HepG2 (cell line): ENCODE measurements at regions not wholly inside any gene's neighbourhood (a gene's known extent, or its start where the extent isn't known, plus 50 kb on each side); places are given as distances from the start of the nearest gene placed in this dataset.

Source experiments
- ATAC-seq: fragments of 200-7000 bp; cut with Tn5 transposase; 3 replicates; pipeline ENCODE4 v1.9.1; 2020; ENCODE audit warnings: mild to moderate bottlenecking, moderate library complexity
- BruUV-seq: library from RNA; stranded (reverse); fragments of 400-500 nt; replicated peaks from 2 replicates; lab custom pipeline; 2021; lab: Mats Ljungman, UMichigan
- CTCF ChIA-PET: fragments of 300-600 bp; formaldehyde crosslinking; extraction: SDS; loops from one replicate; lab custom pipeline; 2021; ENCODE audit warnings: low total read pairs, inconsistent platforms, low intra/inter-chr PET ratio; lab: Yijun Ruan, JAX
- POLR2A ChIA-PET: fragments of 350-600 bp; sonication (Branson Sonifier 250); formaldehyde crosslinking; loops from one replicate; lab custom pipeline; 2020; ENCODE audit warnings: antibody characterized with exemption, inconsistent platforms; lab: Yijun Ruan, JAX
- DNase-seq: peaks from one replicate; pipeline ENCODE4 v3.0.0-alpha.2; 2015; ENCODE audit warnings: low spot score
- FAIRE-seq: peaks from 3 replicates; lab custom pipeline; 2011; peaks lifted over from hg19 to GRCh38; lab: Jason Lieb, UNC
- H2AFZ ChIP-seq: one replicate; pipeline ENCODE4 v1.6.1; 2011; ENCODE audit warnings: low read length, inconsistent platforms
- H3K27ac ChIP-seq: fragments of 300-600 bp; 3 replicates; pipeline ENCODE4 v1.8.0; 2011; ENCODE audit warnings: mixed run types, mild to moderate bottlenecking, mixed read lengths, low read length, inconsistent platforms; ENCODE audit not compliant: insufficient read depth; ENCODE audit errors: extremely low read length
- H3K27me3 ChIP-seq, 2 experiments: fragments of 200-600 bp in 1 of 2; 2 replicates in 1 of 2; 3 replicates in 1 of 2; pipeline versions ENCODE4 v1.6.0 to v1.8.0; 2011; ENCODE audit warnings: low read length in 2 of 2, mild to moderate bottlenecking in 2 of 2, moderate library complexity in 2 of 2, inconsistent platforms in 1 of 2; ENCODE audit not compliant: insufficient read depth in 2 of 2, control insufficient read depth in 1 of 2
- H3K36me3 ChIP-seq, 2 experiments: fragments of 200-600 bp in 1 of 2; replicated peaks in 1 of 2; 2 replicates in 1 of 2; 3 replicates in 1 of 2; pipeline versions ENCODE4 v1.5.1 to v1.8.0; 2011; ENCODE audit warnings: low read length in 2 of 2, inconsistent platforms in 1 of 2; ENCODE audit not compliant: insufficient read depth in 2 of 2, control insufficient read depth in 1 of 2
- H3K4me1 ChIP-seq: 2 replicates; pipeline ENCODE4 v1.5.1; 2012; ENCODE audit warnings: low read length, inconsistent platforms; ENCODE audit not compliant: insufficient read depth
- H3K4me2 ChIP-seq: 2 replicates; pipeline ENCODE4 v1.6.0; 2011; ENCODE audit warnings: low read depth, low read length, inconsistent platforms
- H3K4me3 ChIP-seq, 3 experiments: fragments of 200-600 bp in 1 of 3; sonication (generic), shearing (Covaris generic) in 1 of 3; replicated peaks in 1 of 3; 2 replicates each; pipeline ENCODE4 v1.5.1; 2011 to 2016; ENCODE audit warnings: low read length in 3 of 3, inconsistent platforms in 2 of 3, low read depth in 2 of 3, mild to moderate bottlenecking in 2 of 3, control low read depth in 1 of 3, mixed read lengths in 1 of 3; ENCODE audit not compliant: insufficient read depth in 1 of 3
- H3K79me2 ChIP-seq: one replicate; pipeline ENCODE4 v1.6.1; 2011; ENCODE audit warnings: low read length, inconsistent platforms; ENCODE audit not compliant: insufficient read depth
- H3K9ac ChIP-seq: 2 replicates; pipeline ENCODE4 v1.6.0; 2011; ENCODE audit warnings: mild to moderate bottlenecking, low read depth, low read length, inconsistent platforms; ENCODE audit not compliant: insufficient read depth
- H3K9me3 ChIP-seq: 2 replicates; pipeline ENCODE4 v1.5.1; 2012; ENCODE audit warnings: mild to moderate bottlenecking, low read length
- H4K20me1 ChIP-seq: 2 replicates; pipeline ENCODE4 v1.6.0; 2011; ENCODE audit warnings: inconsistent platforms, mild to moderate bottlenecking, low read length, moderate library complexity; ENCODE audit not compliant: insufficient read depth
- HNF4A ChIP-seq: sonication (generic); formaldehyde crosslinking; IDR thresholded peaks from 2 replicates; pipeline ENCODE4 v1.4.0; 2020; ENCODE audit warnings: missing genetic modification reagents
- MTA3 ChIP-seq: sonication (generic); formaldehyde crosslinking; IDR thresholded peaks from 2 replicates; pipeline ENCODE4 v1.4.0; 2020; ENCODE audit warnings: missing genetic modification reagents
- PCBP1 ChIP-seq: fragments of 200-400 bp; formaldehyde crosslinking; IDR thresholded peaks from 2 replicates; pipeline ENCODE4 v1.6.1; 2017; ENCODE audit warnings: mild to moderate bottlenecking, low read depth, low read length, borderline replicate concordance
- ZNF891 ChIP-seq: sonication (generic); formaldehyde crosslinking; IDR thresholded peaks from 2 replicates; pipeline ENCODE4 v1.5.0; 2020; ENCODE audit warnings: mild to moderate bottlenecking, missing genetic modification reagents
- ZSCAN12 ChIP-seq: sonication (generic); formaldehyde crosslinking; IDR thresholded peaks from 2 replicates; pipeline ENCODE4 v1.9.0; 2021; ENCODE audit warnings: mild to moderate bottlenecking, missing genetic modification reagents
- WGBS: methylation state at CpG from one replicate; pipeline ENCODE4 v1.1.6; 2017; ENCODE audit warnings: low lambda C conversion rate; 5-methylcytosine and 5-hydroxymethylcytosine counted together
- in situ Hi-C: cut with HindIII; loops from 2 replicates; pipeline ENCODE4 v1.10.0; 2017; ENCODE audit warnings: low pct_unique_long_range_greater_than_20kb; ENCODE audit not compliant: extremely low pct_ligation_motif_present
- intact Hi-C: fragments of 100-400 bp; cut with micrococcal nuclease; formaldehyde crosslinking; loops from one replicate; pipeline ENCODE4 v1.10.0; 2022; ENCODE audit not compliant: unreplicated experiment
- TF ChIP-seq, protein P1 (sequence below): sonication (generic); formaldehyde crosslinking; IDR thresholded peaks from 2 replicates; pipeline ENCODE4 v1.4.0; 2020; ENCODE audit warnings: missing genetic modification reagents

- Histone ChIP-seq H3K9ac (no peak overlapping the region), H3K4me2 (no peak overlapping the region), H3K4me3 (no peak overlapping the region), H3K4me1 (no peaks in the 10 kb centered on the region), H4K20me1 (no peaks in the 10 kb centered on the region), H3K36me3 (no peaks in the 10 kb centered on the region), H3K27me3 (no peaks in the 10 kb centered on the region), H3K9me3 (peaks cover 21% of the 10 kb centered on the region), H2AFZ (no peak overlapping the region), H3K27ac (no peak overlapping the region), H3K79me2 (no peaks in the 10 kb centered on the region)
- 0% methylated on average over 4 of the region's 4 CpGs for WGBS
- TF ChIP-seq HNF4A (CRISPR knock-in tag) (no peak), MTA3 (CRISPR knock-in tag) (no peak), ZNF891 (no peak), PCBP1 (no peak), ZSCAN12 (CRISPR knock-in tag) (no peak)
- TF ChIP-seq, protein P1, sequence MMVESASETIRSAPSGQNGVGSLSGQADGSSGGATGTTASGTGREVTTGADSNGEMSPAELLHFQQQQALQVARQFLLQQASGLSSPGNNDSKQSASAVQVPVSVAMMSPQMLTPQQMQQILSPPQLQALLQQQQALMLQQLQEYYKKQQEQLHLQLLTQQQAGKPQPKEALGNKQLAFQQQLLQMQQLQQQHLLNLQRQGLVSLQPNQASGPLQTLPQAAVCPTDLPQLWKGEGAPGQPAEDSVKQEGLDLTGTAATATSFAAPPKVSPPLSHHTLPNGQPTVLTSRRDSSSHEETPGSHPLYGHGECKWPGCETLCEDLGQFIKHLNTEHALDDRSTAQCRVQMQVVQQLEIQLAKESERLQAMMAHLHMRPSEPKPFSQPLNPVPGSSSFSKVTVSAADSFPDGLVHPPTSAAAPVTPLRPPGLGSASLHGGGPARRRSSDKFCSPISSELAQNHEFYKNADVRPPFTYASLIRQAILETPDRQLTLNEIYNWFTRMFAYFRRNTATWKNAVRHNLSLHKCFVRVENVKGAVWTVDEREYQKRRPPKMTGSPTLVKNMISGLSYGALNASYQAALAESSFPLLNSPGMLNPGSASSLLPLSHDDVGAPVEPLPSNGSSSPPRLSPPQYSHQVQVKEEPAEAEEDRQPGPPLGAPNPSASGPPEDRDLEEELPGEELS = no peak
- POLR2A ChIA-PET = no interaction called here
- no TSS peak for BruUV-seq
- intact Hi-C loops (no loop called here), in situ Hi-C loops (no loop called here)
- FAIRE-seq (no peak), DNase-seq (no peak), ATAC-seq (no peak)
- CTCF ChIA-PET = no interaction called here
These were observed 1030.1 kb downstream of the FSTL5 start for GRCh38 chr4:161133586-161134276.
